Ovary (tissue), 7 donors: ENCODE measurements at regions not wholly inside any gene's neighbourhood (a gene's known extent, or its start where the extent isn't known, plus 50 kb on each side); places are given as distances from the start of the nearest gene placed in this dataset.
"Not testable (repeated sequence)": the region's sequence is repeated elsewhere in the genome, so short reads cannot be mapped to it uniquely, and the experiment has no call there.

ENCODE experiments used
- DNase-seq, 5 donors: peaks; one replicate each; pipeline ENCODE4 v3.0.0-alpha.2; 2019 to 2020
- H3K27ac ChIP-seq, 2 donors: fragments of 200-600 bp; one replicate each; pipeline versions ENCODE4 v1.5.1 to v1.8.0; 2019 to 2022
- H3K27me3 ChIP-seq: fragments of 200-600 bp; one replicate; pipeline ENCODE4 v1.8.0; 2022
- H3K36me3 ChIP-seq: fragments of 200-600 bp; sonication (generic); one replicate; pipeline ENCODE4 v1.5.1; 2019
- H3K4me1 ChIP-seq: one replicate; pipeline ENCODE4 v1.8.1; 2013; ENCODE audit warnings: mild to moderate bottlenecking, moderate library complexity; ENCODE audit not compliant: insufficient read depth
- H3K4me3 ChIP-seq: fragments of 200-600 bp; sonication (generic); one replicate; pipeline ENCODE4 v1.5.1; 2017
- H3K9me3 ChIP-seq, 2 donors: fragments of 200-600 bp in 1 of 2; sonication (generic) in 1 of 2; one replicate each; pipeline versions ENCODE4 v1.5.1 to v1.8.1; 2013 to 2019; ENCODE audit warnings: mild to moderate bottlenecking in 1 of 2, moderate library complexity in 1 of 2
- EP300 ChIP-seq: sonication (generic); formaldehyde crosslinking; IDR thresholded peaks from one replicate; pipeline ENCODE4 v1.6.1; 2017; ENCODE audit warnings: antibody characterized with exemption
- POLR2A ChIP-seq: fragments of 450-650 bp; IDR thresholded peaks from one replicate; pipeline ENCODE4 v1.6.1; 2017; ENCODE audit warnings: antibody characterized with exemption, mild to moderate bottlenecking, moderate library complexity
- WGBS, 3 donors: extraction: QIAGEN DNeasy Blood & Tissue Kit in 1 of 3; methylation state at CpG; one replicate each; pipeline versions ENCODE4 v1.1.5 to v1.1.7; 2013 to 2017; 5-methylcytosine and 5-hydroxymethylcytosine counted together
- intact Hi-C, 4 donors: fragments of 100-400 bp; cut with DNase I; formaldehyde crosslinking; loops; one replicate each; pipeline versions ENCODE4 v1.11.0 to v1.15.1; 2022 to 2023
- TF ChIP-seq, protein P1 (sequence below), 3 donors: fragments of 450-650 bp in 2 of 3; fragments of 200-600 bp in 1 of 3; IDR thresholded peaks; one replicate each; pipeline versions ENCODE4 v1.5.1 to v1.8.0; 2016 to 2022; ENCODE audit warnings: antibody characterized with exemption in 3 of 3, mild to moderate bottlenecking in 1 of 3
- donor health status: DM: no; HTN: no; CAD: no; lungs with moderate emphysema.
- donor health status: DM: no; HTN: no; CAD: no.
- donor health status: Bipolar disorder and iron deficiency.
- donor health status: DM: no; HTN: no; CAD: no.
- donor health status: DM: yes; HTN: yes; CAD: no.

DNA sequence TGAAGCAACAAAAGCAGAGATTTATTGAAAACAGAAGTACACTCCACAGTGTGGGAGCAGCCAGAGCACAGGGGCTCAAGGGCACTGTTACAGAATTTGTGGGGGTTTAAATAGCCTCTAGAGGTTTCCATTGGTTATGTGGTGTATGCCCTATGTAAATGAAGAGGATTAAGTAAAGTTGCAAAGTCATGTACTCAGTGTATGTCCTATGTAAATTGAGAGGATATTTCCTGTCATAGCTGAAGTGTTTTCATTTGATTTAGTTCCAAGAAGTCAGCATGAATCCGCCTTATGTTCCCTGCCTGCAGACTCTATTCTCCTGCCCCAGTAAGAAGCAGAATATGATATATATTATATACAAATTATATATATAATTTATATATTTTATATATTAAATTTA lies 966.0 kb upstream of the COX7C start:
- no peaks in the 10 kb centered on the region for H3K27me3 ChIP-seq
- TF ChIP-seq, protein P1, sequence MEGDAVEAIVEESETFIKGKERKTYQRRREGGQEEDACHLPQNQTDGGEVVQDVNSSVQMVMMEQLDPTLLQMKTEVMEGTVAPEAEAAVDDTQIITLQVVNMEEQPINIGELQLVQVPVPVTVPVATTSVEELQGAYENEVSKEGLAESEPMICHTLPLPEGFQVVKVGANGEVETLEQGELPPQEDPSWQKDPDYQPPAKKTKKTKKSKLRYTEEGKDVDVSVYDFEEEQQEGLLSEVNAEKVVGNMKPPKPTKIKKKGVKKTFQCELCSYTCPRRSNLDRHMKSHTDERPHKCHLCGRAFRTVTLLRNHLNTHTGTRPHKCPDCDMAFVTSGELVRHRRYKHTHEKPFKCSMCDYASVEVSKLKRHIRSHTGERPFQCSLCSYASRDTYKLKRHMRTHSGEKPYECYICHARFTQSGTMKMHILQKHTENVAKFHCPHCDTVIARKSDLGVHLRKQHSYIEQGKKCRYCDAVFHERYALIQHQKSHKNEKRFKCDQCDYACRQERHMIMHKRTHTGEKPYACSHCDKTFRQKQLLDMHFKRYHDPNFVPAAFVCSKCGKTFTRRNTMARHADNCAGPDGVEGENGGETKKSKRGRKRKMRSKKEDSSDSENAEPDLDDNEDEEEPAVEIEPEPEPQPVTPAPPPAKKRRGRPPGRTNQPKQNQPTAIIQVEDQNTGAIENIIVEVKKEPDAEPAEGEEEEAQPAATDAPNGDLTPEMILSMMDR (IDR thresholded peaks at IDR 0.05), result no peak
- TF ChIP-seq EP300, result no peak
- TF ChIP-seq POLR2A, result no peak
- DNase-seq, result no peak
- no peaks in the 10 kb centered on the region for H3K36me3 ChIP-seq
- intact Hi-C loops, result no loop called here
- no peaks in the 10 kb centered on the region for H3K4me1 ChIP-seq
- H3K27ac ChIP-seq, result no peak overlapping the region
- WGBS, 3 donors, result 89 to 92% (median 90%) methylated on average over 1 of the region's 1 CpG
- no peak overlapping the region for H3K4me3 ChIP-seq
- no peaks in the 10 kb centered on the region for H3K9me3 ChIP-seq

DNA sequence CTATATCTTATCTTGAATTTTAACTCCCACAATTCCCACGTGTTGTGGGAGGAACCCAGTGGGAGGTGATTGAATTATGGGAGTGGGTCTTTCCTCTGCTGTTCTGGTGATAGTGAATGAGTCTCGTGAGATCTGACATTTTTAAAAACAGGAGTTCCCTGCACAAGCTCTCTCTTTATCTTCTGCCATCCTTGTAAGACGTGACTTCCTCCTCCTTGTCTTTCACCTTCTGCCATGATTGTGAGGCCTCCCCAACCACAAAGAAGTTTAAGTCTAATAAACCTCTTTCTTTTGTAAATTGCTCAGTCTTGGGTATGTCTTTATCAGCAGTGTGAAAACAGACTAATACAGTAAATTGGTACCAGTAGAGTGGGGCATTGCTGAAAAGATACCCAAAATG lies 963.6 kb upstream of the COX7C start:
- H3K27me3 ChIP-seq, H3K4me3 ChIP-seq, H3K27ac ChIP-seq, intact Hi-C loops, H3K4me1 ChIP-seq, H3K36me3 ChIP-seq, H3K9me3 ChIP-seq, DNase-seq: not testable (repeated sequence)
- 59 to 74% (median 62%) methylated on average over 3 of the region's 3 CpGs for WGBS, 3 donors

- no peaks in the 10 kb centered on the region for H3K4me1 ChIP-seq
- 81 to 87% (median 84%) methylated on average over 3 of the region's 3 CpGs for WGBS, 3 donors
- no peak overlapping the region for H3K27ac ChIP-seq
- TF ChIP-seq EP300, result no peak
- TF ChIP-seq, protein P1 (IDR thresholded peaks at IDR 0.05), result no peak
- no peak for TF ChIP-seq POLR2A
- intact Hi-C loops, result no loop called here
- no peak for DNase-seq
- no peaks in the 10 kb centered on the region for H3K27me3 ChIP-seq
- no peaks in the 10 kb centered on the region for H3K9me3 ChIP-seq
- H3K36me3 ChIP-seq, result no peaks in the 10 kb centered on the region
- no peak overlapping the region for H3K4me3 ChIP-seq
These were observed 961.7 kb upstream of the COX7C start for GRCh38 chr5:85656050-85656449.

GRCh38 chr5:85657328-85657727 lies 960.4 kb upstream of the COX7C start:
- H3K4me1 ChIP-seq, H3K9me3 ChIP-seq, intact Hi-C loops, H3K4me3 ChIP-seq, H3K27me3 ChIP-seq, H3K27ac ChIP-seq, DNase-seq, H3K36me3 ChIP-seq: not testable (repeated sequence)
- 92 to 97% (median 92%) methylated on average over 1 of the region's 1 CpG for WGBS, 3 donors

DNA sequence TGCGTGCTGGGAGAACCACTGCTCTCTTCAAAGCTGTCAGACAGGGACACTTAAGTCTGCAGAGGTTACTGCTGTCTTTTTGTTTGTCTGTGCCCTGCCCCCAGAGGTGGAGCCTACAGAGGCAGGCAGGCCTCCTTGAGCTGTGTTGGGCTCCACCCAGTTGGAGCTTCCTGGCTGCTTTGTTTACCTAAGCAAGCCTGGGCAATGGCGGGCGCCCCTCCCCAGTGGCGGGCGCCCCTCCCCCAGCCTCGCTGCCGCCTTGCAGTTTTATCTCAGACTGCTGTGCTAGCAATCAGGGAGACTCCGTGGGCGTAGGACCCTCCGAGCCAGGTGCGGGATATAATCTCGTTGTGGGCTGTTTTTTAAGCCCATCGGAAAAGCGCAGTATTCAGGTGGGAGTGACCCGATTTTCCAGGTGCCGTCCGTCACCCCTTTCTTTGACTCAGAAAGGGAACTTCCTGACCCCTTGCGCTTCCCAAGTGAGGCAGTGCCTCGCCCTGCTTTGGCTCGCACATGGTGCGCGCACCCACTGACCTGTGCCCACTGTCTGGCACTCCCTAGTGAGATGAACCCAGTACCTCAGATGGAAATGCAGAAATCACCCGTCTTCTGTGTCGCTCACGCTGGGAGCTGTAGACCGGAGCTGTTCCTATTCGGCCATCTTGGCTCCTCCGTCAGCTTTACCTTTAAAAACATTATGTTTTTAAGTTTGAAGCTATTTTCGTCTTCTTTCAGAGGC lies 954.6 kb upstream of the COX7C start:
- H3K36me3 ChIP-seq, H3K9me3 ChIP-seq, H3K4me1 ChIP-seq, intact Hi-C loops, H3K27me3 ChIP-seq, DNase-seq, H3K27ac ChIP-seq, H3K4me3 ChIP-seq: not testable (repeated sequence)
- 87 to 91% (median 90%) methylated on average over 15 to 22 of the region's 29 CpGs for WGBS, 3 donors

- 61 to 92% (median 90%) methylated on average over 2 of the region's 2 CpGs for WGBS, 3 donors
- H3K27ac ChIP-seq, result no peak overlapping the region
- no peaks in the 10 kb centered on the region for H3K36me3 ChIP-seq
- no peak for DNase-seq
- TF ChIP-seq EP300 (no peak), POLR2A (no peak)
- TF ChIP-seq, protein P1 (IDR thresholded peaks at IDR 0.05), result no peak
- H3K4me1 ChIP-seq, result no peaks in the 10 kb centered on the region
- no peaks in the 10 kb centered on the region for H3K9me3 ChIP-seq
- H3K4me3 ChIP-seq, result no peak overlapping the region
- intact Hi-C loops, result no loop called here
- no peaks in the 10 kb centered on the region for H3K27me3 ChIP-seq
These were observed 954.1 kb upstream of the COX7C start for GRCh38 chr5:85663708-85664031.
